GM18870 (cell line): ENCODE measurements at regions not wholly inside any gene's neighbourhood (a gene's known extent, or its start where the extent isn't known, plus 50 kb on each side); places are given as distances from the start of the nearest gene placed in this dataset.
"Not testable (repeated sequence)": the region's sequence is repeated elsewhere in the genome, so short reads cannot be mapped to it uniquely, and the experiment has no call there.

ENCODE experiments used
- ATAC-seq: cut with Tn5 transposase; IDR thresholded peaks from one replicate; pipeline ENCODE4 v1.9.1; 2021; ENCODE audit warnings: moderate library complexity; ENCODE audit not compliant: unreplicated experiment

DNA sequence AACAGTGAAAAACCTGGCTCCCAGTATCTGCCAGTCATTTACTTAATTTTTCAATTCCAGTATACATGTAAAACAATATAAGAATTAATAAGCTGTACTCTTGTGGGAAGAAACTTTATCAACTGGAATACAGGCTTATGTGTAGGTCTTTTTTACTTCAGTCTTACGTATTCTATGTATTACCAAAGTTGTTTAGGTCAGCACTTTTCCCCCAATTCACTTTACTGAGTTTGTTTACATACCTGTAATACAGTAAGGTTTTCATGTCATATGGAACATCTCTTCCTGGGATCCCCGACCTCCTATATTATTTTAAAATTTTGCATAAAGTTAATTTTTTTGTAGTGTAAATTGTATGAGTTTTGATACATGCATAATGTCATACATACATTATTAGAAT is 181.8 kb upstream of the OLFM3 start:
- no peak for ATAC-seq

DNA sequence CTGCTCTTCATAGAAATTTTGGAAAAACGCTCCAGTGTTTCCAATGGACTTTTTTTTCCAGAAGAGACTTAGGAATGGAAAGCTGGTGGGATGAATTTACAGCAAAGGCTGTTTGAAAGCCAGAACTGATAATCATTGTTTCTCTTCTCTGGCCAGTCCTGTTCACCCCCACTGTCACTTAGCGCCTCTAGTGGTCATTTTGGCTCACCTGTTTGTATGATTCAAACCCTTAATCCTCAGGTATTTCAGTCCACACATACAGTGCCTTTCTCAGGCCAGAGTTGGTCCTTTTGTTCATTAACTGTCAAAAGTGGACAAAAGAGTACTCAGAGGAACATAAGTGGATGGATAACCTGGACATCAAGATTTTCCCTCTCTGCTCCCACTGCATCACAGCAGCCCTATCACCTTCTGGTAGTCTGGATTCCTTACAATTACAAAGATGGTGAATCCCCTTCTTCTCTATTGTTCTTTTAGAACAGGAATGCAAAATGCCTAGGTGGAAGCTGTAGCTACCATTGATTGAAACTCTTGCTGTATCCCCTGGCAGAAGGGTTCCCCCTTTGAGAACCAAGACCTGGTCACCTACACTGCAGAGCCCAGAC is 177.6 kb upstream of the OLFM3 start:
- ATAC-seq: peak; percentile 70

- ATAC-seq: no peak
Measured at GRCh38 chr1:102172200-102172599, 175.5 kb upstream of the OLFM3 start.

DNA sequence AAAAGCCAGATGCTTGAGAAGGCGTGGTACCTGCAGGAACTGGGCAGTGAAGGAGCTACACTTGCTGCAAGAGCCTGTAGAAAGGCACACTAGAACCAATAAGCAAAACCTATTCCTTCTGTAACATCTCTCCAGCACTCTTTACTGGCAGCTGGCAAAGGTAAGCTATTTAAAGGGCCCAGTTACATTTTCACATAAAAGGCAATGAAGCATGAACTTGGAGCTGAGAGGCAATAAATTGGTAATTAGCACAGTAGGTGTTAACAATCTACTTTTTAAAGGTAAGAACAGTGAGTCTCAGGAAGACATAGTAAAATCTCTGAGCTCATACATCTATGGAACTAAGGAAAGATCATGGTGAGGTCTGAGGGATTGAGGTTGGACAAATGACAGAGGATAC is 167.1 kb upstream of the OLFM3 start:
- no peak for ATAC-seq

- ATAC-seq: no peak
Measured at GRCh38 chr1:102151242-102151641, 154.5 kb upstream of the OLFM3 start.

DNA sequence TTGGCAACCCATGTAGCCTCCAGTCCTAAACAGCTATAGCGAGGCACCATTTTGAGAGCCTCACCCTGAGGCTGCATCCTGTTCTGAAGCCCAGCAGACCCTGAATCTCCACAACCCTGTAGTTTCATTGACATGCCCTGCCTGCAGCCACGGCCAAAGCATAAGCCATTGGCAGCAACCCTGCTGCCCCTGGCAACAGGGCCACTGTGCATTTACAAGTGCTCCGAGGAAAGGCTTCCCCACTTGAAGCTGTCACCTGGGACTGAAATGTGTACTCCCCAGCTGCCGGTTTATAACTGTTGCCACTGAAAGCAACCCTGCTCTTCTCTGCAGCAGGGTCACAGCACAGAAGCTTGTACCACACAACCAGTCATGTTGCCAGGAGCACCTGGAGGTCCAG is 124.2 kb upstream of the OLFM3 start:
- no peak for ATAC-seq

GRCh38 chr1:102118150-102118549 is 121.4 kb upstream of the OLFM3 start:
- ATAC-seq: no peak

GRCh38 chr1:102110586-102110985 is 113.9 kb upstream of the OLFM3 start:
- no peak for ATAC-seq

DNA sequence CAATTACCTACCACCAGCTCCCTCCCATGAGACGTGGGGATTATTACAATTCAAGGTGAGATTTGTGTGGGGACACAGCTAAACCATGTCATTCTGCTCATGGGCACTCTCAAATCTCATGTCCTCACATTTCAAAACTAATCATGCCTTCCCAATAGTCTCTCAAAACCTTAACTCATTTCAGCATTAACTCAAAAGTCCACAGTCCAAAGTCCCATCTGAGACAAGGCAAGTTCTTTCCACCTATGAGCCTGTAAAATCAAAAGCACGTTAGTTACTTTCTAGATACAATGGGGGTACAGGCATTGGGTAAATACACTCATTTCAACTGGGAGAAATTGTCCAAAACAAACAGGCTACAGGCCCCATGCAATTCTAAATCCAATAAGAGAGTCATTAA is 112.8 kb upstream of the OLFM3 start:
- ATAC-seq: not testable (repeated sequence)

DNA sequence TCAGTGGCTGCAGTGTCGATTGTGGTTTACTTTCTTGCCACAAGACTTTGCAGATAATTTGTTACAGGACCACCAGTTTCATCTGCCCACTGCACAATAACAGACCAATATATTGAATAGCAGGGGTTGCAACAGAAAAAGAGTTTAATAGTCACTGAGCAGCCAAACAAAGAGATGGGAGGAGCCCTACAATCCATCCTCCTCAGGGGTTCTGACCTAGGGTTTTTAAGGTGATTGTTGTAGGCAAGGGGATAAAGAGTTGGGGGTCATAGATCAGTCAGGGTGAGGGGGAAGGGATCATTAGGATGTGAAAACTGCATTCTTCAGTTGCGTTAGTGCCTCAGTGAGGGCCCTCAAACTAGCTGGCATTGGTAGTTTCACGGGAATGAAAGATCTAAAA is 110.7 kb upstream of the OLFM3 start:
- no peak for ATAC-seq

DNA sequence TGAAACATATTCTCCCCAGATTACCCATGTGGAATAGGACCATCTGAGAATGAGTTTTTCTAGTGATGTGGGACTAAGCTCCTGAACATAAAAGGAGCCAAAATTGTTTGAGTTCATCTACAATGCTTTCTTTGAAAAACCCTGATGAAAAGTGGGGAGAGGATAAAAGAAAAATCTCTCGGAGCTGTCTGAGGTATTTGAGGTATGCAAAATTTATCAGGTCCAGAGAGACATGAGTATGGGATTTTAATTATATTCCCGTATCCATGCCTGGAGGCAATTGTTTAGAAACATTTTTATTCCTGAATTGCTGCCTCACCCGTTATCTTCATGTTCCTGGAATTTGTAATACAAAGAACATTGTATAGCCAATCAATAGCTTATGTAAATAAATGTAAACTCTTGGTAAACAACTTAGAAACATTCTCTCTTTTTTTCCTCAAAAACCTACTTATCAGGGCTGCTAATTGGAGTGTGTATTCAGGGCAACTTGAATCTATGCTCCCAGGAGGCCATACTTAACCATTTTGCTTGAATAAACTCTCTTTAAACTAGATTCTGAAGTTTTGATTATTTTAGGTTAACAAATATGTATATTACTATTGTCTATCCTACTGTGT is 109.3 kb upstream of the OLFM3 start:
- ATAC-seq: no peak

- ATAC-seq: no peak
Measured at GRCh38 chr1:102103646-102104045, 106.9 kb upstream of the OLFM3 start.

DNA sequence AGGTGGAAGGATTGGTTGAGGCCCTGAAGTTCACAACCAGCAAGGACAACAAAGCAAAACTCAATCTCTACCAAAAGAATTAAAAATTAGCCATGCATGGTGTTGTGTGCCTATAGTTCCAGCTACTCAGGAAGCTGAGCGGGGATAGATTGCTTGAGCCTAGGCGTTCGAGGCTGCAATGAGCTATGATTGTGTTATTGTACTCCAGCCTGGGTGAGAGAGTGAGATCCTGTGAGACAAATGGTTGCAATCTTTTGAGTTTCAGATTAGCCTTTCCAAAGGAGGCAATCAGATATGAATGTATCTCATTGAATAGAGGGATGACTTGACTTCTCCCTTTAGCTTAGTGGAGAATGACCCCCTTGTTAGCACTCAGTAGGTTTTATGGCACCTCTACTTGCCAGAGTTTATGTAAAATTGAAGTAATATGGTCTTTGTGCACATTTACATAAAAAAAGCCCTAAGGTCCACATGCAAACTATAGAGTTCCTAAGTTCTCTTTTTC is 105.6 kb upstream of the OLFM3 start:
- no peak for ATAC-seq

DNA sequence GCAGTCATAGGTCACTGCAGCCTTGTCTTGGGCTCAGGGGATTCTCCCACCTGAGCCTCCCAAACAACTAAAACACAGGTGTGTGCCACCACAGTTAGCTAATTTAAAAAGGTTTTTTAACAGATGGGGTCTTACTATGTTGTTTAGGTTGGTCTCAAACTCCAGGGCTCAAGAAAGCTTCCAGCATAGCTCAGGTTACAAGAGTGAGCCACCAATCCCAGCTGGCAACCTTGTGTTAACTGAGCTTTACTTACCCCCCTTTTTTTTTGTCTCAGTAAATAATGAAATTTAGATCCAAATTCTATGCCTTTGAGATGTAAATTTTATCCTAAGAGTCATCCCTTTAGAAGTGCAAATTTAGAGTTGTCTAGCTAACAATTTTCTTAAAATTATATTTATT is 103.9 kb upstream of the OLFM3 start:
- ATAC-seq: no peak

GRCh38 chr1:102099916-102100315 is 103.2 kb upstream of the OLFM3 start:
- no peak for ATAC-seq

GRCh38 chr1:102098536-102098935 is 101.8 kb upstream of the OLFM3 start:
- ATAC-seq: no peak

GRCh38 chr1:102098081-102098480 is 101.4 kb upstream of the OLFM3 start:
- ATAC-seq: no peak

DNA sequence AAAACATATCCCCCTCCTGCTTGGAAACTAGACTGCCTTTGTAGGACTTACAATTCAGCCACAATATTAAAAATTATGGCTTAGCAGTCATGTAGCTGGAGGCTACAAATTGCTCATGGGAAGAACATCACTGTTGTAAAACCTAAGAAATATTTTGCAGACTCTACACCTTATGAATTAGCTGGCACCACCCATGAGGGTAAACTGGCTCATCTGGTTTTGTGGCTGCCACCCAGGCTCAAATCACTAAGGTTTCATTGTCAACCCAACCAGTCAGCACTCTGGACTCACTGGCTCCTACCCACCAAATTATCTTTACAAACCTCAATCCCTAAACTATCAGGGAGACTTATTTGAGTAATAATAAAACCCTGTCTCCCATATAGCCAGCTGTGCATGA is 100.7 kb upstream of the OLFM3 start:
- ATAC-seq: no peak

DNA sequence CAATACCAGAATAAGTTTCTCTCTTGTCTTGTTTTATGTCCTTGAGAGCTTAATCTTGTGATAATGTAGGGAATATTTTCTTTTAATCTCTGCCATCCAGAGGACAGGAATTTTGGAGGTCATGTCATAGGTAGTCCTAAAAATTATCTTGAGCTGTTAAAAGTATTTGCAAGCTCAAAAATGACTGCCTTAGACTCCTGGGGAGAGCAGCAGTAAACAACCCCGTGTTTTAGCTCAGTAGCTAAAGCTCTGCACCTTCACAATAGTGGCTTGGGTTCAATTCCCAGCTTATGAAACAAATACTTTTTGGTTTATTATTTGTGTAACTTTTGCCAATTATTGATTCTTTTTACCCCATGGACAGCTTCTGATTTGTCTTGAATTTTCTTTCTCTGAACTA is 99.4 kb upstream of the OLFM3 start:
- ATAC-seq: no peak

GRCh38 chr1:102089791-102090190 is 93.1 kb upstream of the OLFM3 start:
- ATAC-seq: no peak

DNA sequence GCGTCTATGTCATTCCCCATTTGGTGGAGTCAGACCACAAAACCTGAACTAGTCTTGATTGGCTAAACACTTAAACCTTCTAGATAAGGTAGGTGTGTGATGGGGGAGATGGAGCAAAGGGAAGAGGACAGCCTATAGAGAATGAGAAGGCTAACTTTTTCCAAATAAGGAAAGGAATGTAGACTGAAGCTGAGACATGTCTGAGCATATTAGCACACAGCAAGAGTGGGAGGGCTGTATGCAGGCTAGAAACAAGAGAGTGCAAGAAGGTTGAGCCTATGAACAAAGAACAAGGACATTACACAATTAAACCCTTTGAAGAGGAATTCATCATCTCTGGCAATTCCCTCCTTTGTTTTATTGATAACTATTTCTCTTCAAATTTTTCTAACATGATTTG is 89.2 kb upstream of the OLFM3 start:
- ATAC-seq: no peak

GRCh38 chr1:102084771-102085535 is 88.2 kb upstream of the OLFM3 start:
- no peak for ATAC-seq
